Gastrocnemius medialis (tissue), 4 donors: ENCODE measurements at regions not wholly inside any gene's neighbourhood (a gene's known extent, or its start where the extent isn't known, plus 50 kb on each side); places are given as distances from the start of the nearest gene placed in this dataset.

Source experiments
- POLR2A ChIP-seq, 2 donors: fragments of 450-650 bp; IDR thresholded peaks; one replicate each; pipeline ENCODE4 v1.6.1; 2017; ENCODE audit warnings: antibody characterized with exemption in 2 of 2, mild to moderate bottlenecking in 2 of 2, moderate library complexity in 2 of 2
- TF ChIP-seq, protein P1 (sequence below), 5 experiments: fragments of 450-650 bp in 3 of 5; fragments of 200-600 bp in 2 of 5; sonication (generic) in 2 of 5; IDR thresholded peaks in 4 of 5; conservative IDR thresholded peaks in 1 of 5; 1 replicate in 4 of 5; 2 replicates in 1 of 5; pipeline ENCODE4 v1.5.1; 2016 to 2019; ENCODE audit warnings: antibody characterized with exemption in 5 of 5, mild to moderate bottlenecking in 3 of 5, moderate library complexity in 3 of 5

- TF ChIP-seq, protein P1, sequence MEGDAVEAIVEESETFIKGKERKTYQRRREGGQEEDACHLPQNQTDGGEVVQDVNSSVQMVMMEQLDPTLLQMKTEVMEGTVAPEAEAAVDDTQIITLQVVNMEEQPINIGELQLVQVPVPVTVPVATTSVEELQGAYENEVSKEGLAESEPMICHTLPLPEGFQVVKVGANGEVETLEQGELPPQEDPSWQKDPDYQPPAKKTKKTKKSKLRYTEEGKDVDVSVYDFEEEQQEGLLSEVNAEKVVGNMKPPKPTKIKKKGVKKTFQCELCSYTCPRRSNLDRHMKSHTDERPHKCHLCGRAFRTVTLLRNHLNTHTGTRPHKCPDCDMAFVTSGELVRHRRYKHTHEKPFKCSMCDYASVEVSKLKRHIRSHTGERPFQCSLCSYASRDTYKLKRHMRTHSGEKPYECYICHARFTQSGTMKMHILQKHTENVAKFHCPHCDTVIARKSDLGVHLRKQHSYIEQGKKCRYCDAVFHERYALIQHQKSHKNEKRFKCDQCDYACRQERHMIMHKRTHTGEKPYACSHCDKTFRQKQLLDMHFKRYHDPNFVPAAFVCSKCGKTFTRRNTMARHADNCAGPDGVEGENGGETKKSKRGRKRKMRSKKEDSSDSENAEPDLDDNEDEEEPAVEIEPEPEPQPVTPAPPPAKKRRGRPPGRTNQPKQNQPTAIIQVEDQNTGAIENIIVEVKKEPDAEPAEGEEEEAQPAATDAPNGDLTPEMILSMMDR (IDR thresholded peaks at IDR 0.05 in 4 of 5, conservative IDR thresholded peaks at IDR 0.05 in 1 of 5) = no peak
- TF ChIP-seq POLR2A (IDR thresholded peaks at IDR 0.05) = no peak
Observed at GRCh38 chr1:208597571-208597970, 353.4 kb upstream of the PLXNA2 start.
